ENCODE measurements at regions not wholly inside any gene's neighbourhood (a gene's known extent, or its start where the extent isn't known, plus 50 kb on each side); places are given as distances from the start of the nearest gene placed in this dataset.
A peak's percentile ranks its signal among the peaks of the same experiment; 100 is the strongest.
"Not testable (repeated sequence)": the region's sequence is repeated elsewhere in the genome, so short reads cannot be mapped to it uniquely, and the experiment has no call there.

- DNase-seq (ENCODE audit: low spot score), result no peak
Measured at GRCh38 chr5:100646691-100647090, 111.5 kb downstream of the FAM174A start.

DNA sequence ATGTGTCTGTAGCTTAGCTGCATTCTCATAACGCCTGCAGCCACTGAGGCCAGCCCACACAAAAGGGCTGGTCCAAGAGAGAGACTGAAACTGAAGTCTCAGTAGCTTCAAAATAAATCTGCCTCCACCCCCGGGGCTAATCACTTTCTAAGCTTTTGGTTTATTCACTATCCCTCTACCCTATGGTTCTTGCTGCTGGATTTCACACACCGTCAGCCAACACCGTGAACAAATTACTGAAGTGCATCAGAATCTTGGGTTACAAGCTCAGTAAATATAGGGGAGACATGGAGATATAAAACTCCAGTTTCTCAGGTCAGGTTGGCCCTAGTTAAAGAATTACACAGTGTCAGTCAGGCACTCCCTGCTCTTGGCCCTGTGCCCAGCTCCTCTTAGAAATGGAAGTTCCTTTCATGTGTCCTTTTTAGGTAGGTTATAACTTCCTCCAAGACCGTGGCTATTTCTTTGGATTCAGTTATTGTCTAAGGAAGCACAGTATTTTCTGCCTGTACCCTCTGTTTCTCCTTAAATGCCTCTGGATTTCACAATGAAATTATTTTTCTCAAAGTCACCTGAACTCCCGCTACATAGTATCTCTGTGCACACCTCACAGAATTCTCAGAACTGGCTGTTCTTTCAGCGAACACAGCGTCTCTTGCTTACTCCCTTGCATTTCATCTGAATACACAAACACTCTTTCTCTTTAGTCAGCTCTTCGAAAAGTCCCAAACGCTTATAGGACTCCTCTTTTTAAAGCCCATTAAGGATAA is 112.5 kb downstream of the FAM174A start:
- H3K36me3 ChIP-seq, result no peaks in the 10 kb centered on the region
- H3K27me3 ChIP-seq (replicated peaks; ENCODE audit: insufficient read depth), result no peaks in the 10 kb centered on the region
- peak; percentile 67 for DNase-seq (ENCODE audit: low spot score)
- TF ChIP-seq POLR2A (IDR thresholded peaks at IDR 0.05) (no peak), CTCF (IDR thresholded peaks at IDR 0.05) (no peak), POLR2AphosphoS5 (IDR thresholded peaks at IDR 0.05) (no peak)
- WGBS, result 22% methylated on average over 10 of the region's 10 CpGs
- intact Hi-C loops (cut with DNase I), result no loop called here
- peak overlapping the region in 1 of 2 donors; percentile 4 for H3K27ac ChIP-seq
- H3K4me1 ChIP-seq (replicated peaks), result no peaks in the 10 kb centered on the region
- H3K9me3 ChIP-seq, result no peaks in the 10 kb centered on the region
- peak overlapping the region in 1 of 2 donors; percentile 0 for H3K4me3 ChIP-seq

More at GRCh38 chr5:100646691-100647090, 111.5 kb downstream of the FAM174A start:
- Histone ChIP-seq H3K9me3 (no peaks in the 10 kb centered on the region), H3K4me3 (no peak overlapping the region), H3K27me3 (replicated peaks; ENCODE audit: insufficient read depth) (no peaks in the 10 kb centered on the region), H3K27ac (no peak overlapping the region), H3K4me1 (replicated peaks) (no peaks in the 10 kb centered on the region), H3K36me3 (no peaks in the 10 kb centered on the region)
- intact Hi-C loops (cut with DNase I), result no loop called here
- 96% methylated on average over 9 of the region's 9 CpGs for WGBS
- TF ChIP-seq CTCF (IDR thresholded peaks at IDR 0.05), result no peak
- TF ChIP-seq POLR2A (IDR thresholded peaks at IDR 0.05), result no peak

DNA sequence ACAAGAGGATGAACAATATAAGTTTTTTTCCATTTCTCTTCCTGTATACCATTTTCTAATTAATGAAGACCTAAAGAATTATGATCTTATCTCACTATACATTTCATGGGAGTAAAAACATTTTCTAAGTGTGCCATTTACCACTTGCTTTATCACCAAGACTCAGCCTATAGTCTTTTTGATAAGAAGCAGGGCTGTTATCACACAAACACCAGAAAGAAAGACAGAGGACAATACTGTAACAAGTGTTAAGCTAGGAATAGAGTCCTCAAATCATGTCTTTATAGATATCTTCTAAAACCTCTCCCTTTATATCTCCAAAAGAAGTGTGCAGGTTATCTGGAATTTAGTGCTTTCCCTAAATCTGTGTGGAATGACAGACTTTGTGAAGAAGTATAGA is 119.7 kb downstream of the FAM174A start:
- H3K36me3 ChIP-seq, result no peaks in the 10 kb centered on the region
- no peak overlapping the region for H3K27ac ChIP-seq
- no peaks in the 10 kb centered on the region for H3K4me1 ChIP-seq (replicated peaks)
- no peaks in the 10 kb centered on the region for H3K27me3 ChIP-seq (replicated peaks; ENCODE audit: insufficient read depth)
- TF ChIP-seq CTCF (IDR thresholded peaks at IDR 0.05) (no peak), POLR2AphosphoS5 (IDR thresholded peaks at IDR 0.05) (no peak), POLR2A (IDR thresholded peaks at IDR 0.05) (no peak)
- intact Hi-C loops (cut with DNase I), result no loop called here
- H3K9me3 ChIP-seq, result no peaks in the 10 kb centered on the region
- no peak overlapping the region for H3K4me3 ChIP-seq
- no peak for DNase-seq (ENCODE audit: low spot score)

DNA sequence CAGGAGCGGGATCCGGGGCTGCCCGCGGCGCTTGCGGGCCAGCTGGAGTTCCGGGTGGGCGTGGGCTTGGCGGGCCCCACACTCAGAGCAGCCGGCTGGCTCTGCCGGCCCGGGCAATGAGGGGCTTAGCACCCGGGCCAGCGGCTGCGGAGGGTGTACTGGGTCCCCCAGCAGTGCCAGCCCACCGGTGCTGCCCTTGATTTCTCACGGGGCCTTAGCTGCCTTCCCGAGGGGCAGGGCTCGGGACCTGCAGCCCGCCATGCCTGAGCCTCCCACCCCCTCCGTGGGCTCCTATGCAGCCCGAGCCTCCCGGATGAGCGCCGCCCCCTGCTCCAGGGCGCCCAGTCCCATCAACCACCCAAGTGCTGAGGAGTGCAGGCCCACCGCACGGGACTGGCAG is 121.6 kb downstream of the FAM174A start:
- H3K36me3 ChIP-seq; H3K4me3 ChIP-seq; H3K9me3 ChIP-seq; DNase-seq (ENCODE audit: low spot score); H3K27me3 ChIP-seq (replicated peaks; ENCODE audit: insufficient read depth); H3K4me1 ChIP-seq (replicated peaks); intact Hi-C loops (cut with DNase I); H3K27ac ChIP-seq: not testable (repeated sequence)
- 98% methylated on average over 28 of the region's 28 CpGs for WGBS

GRCh38 chr5:100659080-100659795 is 124.1 kb downstream of the FAM174A start:
- no peak for DNase-seq (ENCODE audit: low spot score)
- H3K4me1 ChIP-seq (replicated peaks), result no peaks in the 10 kb centered on the region
- H3K36me3 ChIP-seq, result no peaks in the 10 kb centered on the region
- H3K9me3 ChIP-seq, result no peaks in the 10 kb centered on the region
- intact Hi-C loops (cut with DNase I), result no loop called here
- H3K27ac ChIP-seq, result no peak overlapping the region
- no peak overlapping the region for H3K4me3 ChIP-seq
- no peak for TF ChIP-seq POLR2A (IDR thresholded peaks at IDR 0.05)
- WGBS, result 88% methylated on average over 4 of the region's 4 CpGs
- no peaks in the 10 kb centered on the region for H3K27me3 ChIP-seq (replicated peaks; ENCODE audit: insufficient read depth)

GRCh38 chr5:100664140-100664539 is 129.0 kb downstream of the FAM174A start:
- no peak overlapping the region for H3K4me3 ChIP-seq
- H3K9me3 ChIP-seq, result no peaks in the 10 kb centered on the region
- WGBS, result 100% methylated on average over 1 of the region's 1 CpG
- no peaks in the 10 kb centered on the region for H3K36me3 ChIP-seq
- DNase-seq (ENCODE audit: low spot score), result no peak
- no peaks in the 10 kb centered on the region for H3K4me1 ChIP-seq (replicated peaks)
- H3K27me3 ChIP-seq (replicated peaks; ENCODE audit: insufficient read depth), result no peaks in the 10 kb centered on the region
- intact Hi-C loops (cut with DNase I), result no loop called here
- no peak for TF ChIP-seq POLR2A (IDR thresholded peaks at IDR 0.05)
- TF ChIP-seq CTCF (IDR thresholded peaks at IDR 0.05), result no peak
- no peak for TF ChIP-seq POLR2AphosphoS5 (IDR thresholded peaks at IDR 0.05)
- no peak overlapping the region for H3K27ac ChIP-seq

All from prostate gland (tissue), 2 donors.